ENCODE measurements at regions not wholly inside any gene's neighbourhood (a gene's known extent, or its start where the extent isn't known, plus 50 kb on each side); places are given as distances from the start of the nearest gene placed in this dataset.

DNA sequence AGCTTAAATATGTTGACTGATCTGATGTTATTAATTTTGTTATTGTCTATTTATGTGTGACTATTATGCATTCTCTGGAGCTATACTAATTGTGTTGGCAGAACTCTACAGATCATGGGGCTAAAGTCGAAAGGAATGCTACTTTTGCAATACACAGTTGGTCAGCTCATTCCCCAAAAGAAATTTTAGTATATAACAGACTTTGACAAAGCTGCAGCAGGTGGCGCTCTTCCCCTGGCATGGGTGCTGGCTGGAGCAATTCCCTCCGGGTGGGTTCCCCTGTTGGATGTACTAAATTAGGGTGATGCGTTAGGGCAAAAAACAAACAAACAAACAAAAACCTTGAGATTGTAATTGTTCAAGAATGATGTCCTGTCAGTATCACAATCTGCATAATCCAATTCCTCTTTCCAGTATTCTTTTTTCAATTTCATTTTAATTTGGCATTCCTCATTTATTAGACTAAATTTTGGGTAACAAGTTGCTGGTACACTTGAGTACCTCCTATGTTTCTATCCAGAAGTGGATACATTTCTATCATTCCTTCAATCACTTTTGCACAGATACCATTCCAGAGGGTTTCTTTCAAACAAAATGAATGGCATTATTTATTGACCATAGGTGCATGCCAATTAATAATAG is 322.8 kb upstream of the EDNRB start:
- Histone ChIP-seq H3K79me2 (ENCODE audit: control insufficient read depth, insufficient read depth, low read length, unreplicated experiment) (no peaks in the 10 kb centered on the region), H3K36me3 (ENCODE audit: insufficient read depth, low read length) (no peaks in the 10 kb centered on the region), H3K4me1 (ENCODE audit: control insufficient read depth, insufficient read depth, low read length, unreplicated experiment) (no peaks in the 10 kb centered on the region), H3K27ac (ENCODE audit: low read depth, low read length) (no peak overlapping the region), H3K27me3 (ENCODE audit: insufficient read depth, low read length) (peaks cover 15% of the 10 kb centered on the region; the same call in 1 of the 2 replicates), H2AFZ (ENCODE audit: low read length, unreplicated experiment) (no peak overlapping the region), H3K4me3 (ENCODE audit: low read depth, low read length) (no peak overlapping the region)

DNA sequence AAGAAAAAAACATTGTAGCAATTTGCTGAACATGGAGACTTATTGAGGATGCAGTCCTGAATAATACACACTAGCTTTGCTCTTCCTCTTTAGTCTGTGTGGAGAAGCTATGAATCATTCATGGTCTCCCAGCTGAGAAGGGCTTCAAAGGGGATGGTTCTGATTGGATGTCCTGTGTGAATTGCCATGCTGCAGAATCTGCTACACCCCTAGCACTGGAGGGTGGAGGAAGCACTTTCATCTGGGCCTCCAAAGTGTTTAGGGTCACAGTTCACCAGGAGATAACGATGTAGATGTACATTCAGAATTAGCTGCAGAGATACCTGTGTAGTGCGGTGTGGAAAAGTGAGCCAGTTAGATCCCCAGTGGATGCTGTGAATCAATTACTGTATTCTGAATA is 321.1 kb upstream of the EDNRB start:
- Histone ChIP-seq H2AFZ (ENCODE audit: low read length, unreplicated experiment) (no peak overlapping the region), H3K4me1 (ENCODE audit: control insufficient read depth, insufficient read depth, low read length, unreplicated experiment) (no peaks in the 10 kb centered on the region), H3K79me2 (ENCODE audit: control insufficient read depth, insufficient read depth, low read length, unreplicated experiment) (no peaks in the 10 kb centered on the region), H3K27ac (ENCODE audit: low read depth, low read length) (no peak overlapping the region), H3K36me3 (ENCODE audit: insufficient read depth, low read length) (no peaks in the 10 kb centered on the region), H3K27me3 (ENCODE audit: insufficient read depth, low read length) (peaks cover 11% of the 10 kb centered on the region; the same call in 1 of the 2 replicates), H3K4me3 (ENCODE audit: low read depth, low read length) (no peak overlapping the region)

DNA sequence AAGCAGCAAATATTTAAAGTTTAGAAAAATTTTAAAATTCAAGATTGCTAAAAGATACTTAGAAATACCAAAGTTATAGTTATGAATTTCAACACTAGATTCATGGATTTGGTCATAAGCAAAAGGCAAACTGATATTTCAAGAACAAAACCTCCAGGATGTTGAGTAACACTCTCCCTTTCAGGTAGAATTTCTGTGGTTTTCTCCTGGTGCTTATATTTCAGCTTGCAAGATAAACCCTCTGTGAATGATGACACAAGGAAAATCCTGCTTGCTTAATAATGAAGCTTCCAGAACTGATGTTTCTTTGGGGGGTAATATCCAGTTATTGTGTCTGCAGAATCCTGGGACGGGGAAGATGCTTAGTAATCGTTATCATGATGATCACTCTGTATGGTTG is 320.3 kb upstream of the EDNRB start:
- Histone ChIP-seq H3K4me1 (ENCODE audit: control insufficient read depth, insufficient read depth, low read length, unreplicated experiment) (no peaks in the 10 kb centered on the region), H3K27me3 (ENCODE audit: insufficient read depth, low read length) (peaks cover 9% of the 10 kb centered on the region; the same call in 1 of the 2 replicates), H3K4me3 (ENCODE audit: low read depth, low read length) (no peak overlapping the region), H3K27ac (ENCODE audit: low read depth, low read length) (no peak overlapping the region), H2AFZ (ENCODE audit: low read length, unreplicated experiment) (no peak overlapping the region), H3K79me2 (ENCODE audit: control insufficient read depth, insufficient read depth, low read length, unreplicated experiment) (no peaks in the 10 kb centered on the region), H3K36me3 (ENCODE audit: insufficient read depth, low read length) (no peaks in the 10 kb centered on the region)

DNA sequence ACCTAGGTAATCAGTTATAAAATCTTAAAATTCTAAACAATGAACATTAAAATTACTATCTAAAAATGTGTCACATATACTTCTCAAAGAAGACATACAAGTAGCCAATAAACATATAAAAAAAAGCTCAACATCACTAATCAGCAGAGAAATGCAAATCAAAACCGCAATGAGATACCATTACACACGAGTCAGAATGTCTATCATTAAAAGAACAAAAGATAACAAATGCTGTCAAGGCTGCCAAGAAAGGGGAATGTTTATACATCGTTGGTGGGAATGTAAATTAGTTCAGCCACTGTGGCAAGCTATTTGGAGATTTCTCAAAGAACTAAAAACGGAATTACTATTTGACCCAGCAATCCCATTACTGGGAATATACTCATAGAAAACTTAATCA is 310.3 kb upstream of the EDNRB start:
- H3K36me3 ChIP-seq (ENCODE audit: insufficient read depth, low read length), result no peaks in the 10 kb centered on the region
- H3K4me3 ChIP-seq (ENCODE audit: low read depth, low read length), result no peak overlapping the region
- peaks cover 4% of the 10 kb centered on the region for H3K4me1 ChIP-seq (ENCODE audit: control insufficient read depth, insufficient read depth, low read length, unreplicated experiment)
- H3K27me3 ChIP-seq (ENCODE audit: insufficient read depth, low read length), result peaks cover 33% of the 10 kb centered on the region
- H3K27ac ChIP-seq (ENCODE audit: low read depth, low read length), result no peak overlapping the region
- H3K79me2 ChIP-seq (ENCODE audit: control insufficient read depth, insufficient read depth, low read length, unreplicated experiment), result no peaks in the 10 kb centered on the region
- no peak overlapping the region for H2AFZ ChIP-seq (ENCODE audit: low read length, unreplicated experiment)

DNA sequence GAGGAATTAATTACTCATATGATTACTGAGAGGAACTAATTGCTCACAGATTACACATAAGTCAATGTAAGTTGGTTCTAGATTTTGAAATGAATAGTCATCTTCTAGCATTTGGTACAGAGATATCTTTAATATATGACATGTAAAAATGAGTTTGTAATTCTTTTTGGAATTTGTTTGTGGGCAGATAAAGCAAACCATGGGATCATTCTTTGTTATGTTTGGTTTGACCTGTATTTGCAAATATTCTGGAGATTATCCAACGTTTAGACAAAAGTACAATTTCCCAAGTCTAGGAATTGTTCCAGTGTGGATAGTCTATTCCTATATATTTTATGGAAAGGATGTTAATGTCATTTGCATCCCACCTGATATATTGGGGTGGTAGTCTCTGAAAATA is 309.6 kb upstream of the EDNRB start:
- Histone ChIP-seq H3K27me3 (ENCODE audit: insufficient read depth, low read length) (peaks cover 33% of the 10 kb centered on the region), H3K79me2 (ENCODE audit: control insufficient read depth, insufficient read depth, low read length, unreplicated experiment) (no peaks in the 10 kb centered on the region), H2AFZ (ENCODE audit: low read length, unreplicated experiment) (no peak overlapping the region), H3K4me3 (ENCODE audit: low read depth, low read length) (no peak overlapping the region), H3K36me3 (ENCODE audit: insufficient read depth, low read length) (no peaks in the 10 kb centered on the region), H3K27ac (ENCODE audit: low read depth, low read length) (no peak overlapping the region), H3K4me1 (ENCODE audit: control insufficient read depth, insufficient read depth, low read length, unreplicated experiment) (peaks cover 4% of the 10 kb centered on the region)

DNA sequence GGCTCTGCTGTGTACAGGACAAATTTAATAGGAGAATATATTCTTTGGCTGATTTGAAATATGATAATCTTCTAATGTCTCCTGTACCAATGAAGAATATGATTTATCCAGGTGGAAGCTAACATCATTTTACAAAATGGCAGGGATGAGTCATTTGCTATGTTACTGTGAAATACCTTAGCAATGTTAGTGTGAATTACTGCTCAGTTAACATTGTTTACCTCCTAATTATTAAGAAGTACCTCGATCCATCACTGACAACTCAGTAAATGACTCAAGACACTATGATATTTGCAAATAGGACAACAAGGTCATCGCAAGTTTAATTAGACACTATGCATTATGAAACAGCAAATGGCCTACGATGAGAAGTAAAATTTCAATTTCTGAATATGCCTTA is 309.1 kb upstream of the EDNRB start:
- H3K27me3 ChIP-seq (ENCODE audit: insufficient read depth, low read length), result peaks cover 28% of the 10 kb centered on the region
- peaks cover 4% of the 10 kb centered on the region for H3K4me1 ChIP-seq (ENCODE audit: control insufficient read depth, insufficient read depth, low read length, unreplicated experiment)
- H3K36me3 ChIP-seq (ENCODE audit: insufficient read depth, low read length), result no peaks in the 10 kb centered on the region
- H3K4me3 ChIP-seq (ENCODE audit: low read depth, low read length), result no peak overlapping the region
- H3K27ac ChIP-seq (ENCODE audit: low read depth, low read length), result no peak overlapping the region
- H3K79me2 ChIP-seq (ENCODE audit: control insufficient read depth, insufficient read depth, low read length, unreplicated experiment), result no peaks in the 10 kb centered on the region
- no peak overlapping the region for H2AFZ ChIP-seq (ENCODE audit: low read length, unreplicated experiment)

DNA sequence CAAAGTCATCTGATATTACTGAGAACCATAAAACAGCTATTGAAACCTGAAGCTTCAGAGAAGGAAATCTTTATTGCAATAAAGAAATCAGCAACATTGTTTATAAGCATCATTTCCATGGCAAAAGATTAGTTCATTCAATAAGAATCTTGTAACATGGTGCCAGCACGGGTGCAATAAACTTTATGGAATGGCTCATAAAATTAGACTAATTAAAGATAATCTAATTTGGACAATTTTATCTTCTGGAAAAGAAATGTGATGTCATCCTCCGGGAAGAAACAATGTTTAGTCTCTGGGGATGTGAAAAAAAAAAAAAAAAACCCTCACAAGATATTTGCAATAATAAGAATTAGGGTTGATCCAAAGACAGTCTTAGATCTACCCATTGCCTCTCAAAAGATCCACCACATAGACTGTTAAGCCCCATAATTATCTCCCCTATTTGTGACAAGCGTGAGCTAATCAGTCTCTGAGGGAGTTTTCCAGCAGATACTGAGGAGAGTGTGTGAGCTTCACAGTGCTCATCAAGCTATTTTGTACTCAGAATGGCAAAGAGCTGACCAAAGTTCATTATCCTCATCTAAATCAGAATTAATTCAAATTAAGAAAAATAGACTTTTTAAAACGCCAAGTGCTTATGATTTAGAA is 297.0 kb upstream of the EDNRB start:
- Histone ChIP-seq H3K27ac (ENCODE audit: low read depth, low read length) (no peak overlapping the region), H3K4me3 (ENCODE audit: low read depth, low read length) (no peak overlapping the region)

DNA sequence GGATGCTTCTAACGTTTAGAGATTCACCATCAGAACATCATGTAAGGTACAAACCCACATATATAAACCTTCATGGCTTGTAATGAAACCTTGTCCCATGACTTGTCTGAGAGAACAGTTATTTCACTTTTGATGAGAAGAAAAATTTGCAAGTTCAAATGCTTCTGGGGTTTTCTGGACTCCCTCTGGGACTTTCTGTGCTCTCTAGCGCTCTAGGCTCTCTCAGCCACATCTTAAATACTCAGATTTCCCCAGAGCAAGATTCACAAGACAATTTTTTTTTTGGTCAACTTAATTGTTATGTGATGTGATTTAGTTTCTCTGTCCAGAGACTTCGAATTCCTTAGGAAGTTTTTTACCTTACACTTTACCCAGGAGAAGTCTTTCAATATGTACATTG is 282.8 kb upstream of the EDNRB start:
- Histone ChIP-seq H3K27ac (ENCODE audit: low read depth, low read length) (no peak overlapping the region), H3K36me3 (ENCODE audit: insufficient read depth, low read length) (no peaks in the 10 kb centered on the region)

More for the DNA sequence above, 297.0 kb upstream of the EDNRB start:
- H2AFZ ChIP-seq (ENCODE audit: low read length, unreplicated experiment), result no peak overlapping the region
- peaks cover 51% of the 10 kb centered on the region for H3K27me3 ChIP-seq (ENCODE audit: insufficient read depth, low read length)
- no peaks in the 10 kb centered on the region for H3K79me2 ChIP-seq (ENCODE audit: control insufficient read depth, insufficient read depth, low read length, unreplicated experiment)
- H3K36me3 ChIP-seq (ENCODE audit: insufficient read depth, low read length), result no peaks in the 10 kb centered on the region
- no peaks in the 10 kb centered on the region for H3K4me1 ChIP-seq (ENCODE audit: control insufficient read depth, insufficient read depth, low read length, unreplicated experiment)

DNA sequence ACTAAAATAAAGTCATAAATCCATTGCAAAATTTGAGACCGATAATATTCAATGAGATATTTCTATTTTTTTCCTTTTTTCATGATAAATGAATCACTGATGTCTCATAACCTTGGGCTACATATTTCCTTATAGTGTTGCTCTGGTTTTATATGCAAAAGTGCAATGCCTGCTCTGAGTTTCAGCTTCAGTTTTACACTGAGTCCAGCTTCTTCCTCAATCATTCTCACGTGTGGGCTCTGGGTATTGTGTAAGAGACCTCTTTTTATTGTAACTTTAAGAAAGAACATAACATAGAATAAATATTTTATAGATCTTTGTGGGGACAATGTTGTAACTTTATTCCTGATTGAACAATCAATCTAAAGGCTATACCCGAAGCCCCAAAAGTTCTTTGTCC is 280.2 kb upstream of the EDNRB start:
- Histone ChIP-seq H3K27ac (ENCODE audit: low read depth, low read length) (no peak overlapping the region), H3K79me2 (ENCODE audit: control insufficient read depth, insufficient read depth, low read length, unreplicated experiment) (no peaks in the 10 kb centered on the region)

More for the DNA sequence above, 282.8 kb upstream of the EDNRB start:
- Histone ChIP-seq H3K4me3 (ENCODE audit: low read depth, low read length) (no peak overlapping the region), H3K4me1 (ENCODE audit: control insufficient read depth, insufficient read depth, low read length, unreplicated experiment) (no peaks in the 10 kb centered on the region), H3K27me3 (ENCODE audit: insufficient read depth, low read length) (no peaks in the 10 kb centered on the region), H3K79me2 (ENCODE audit: control insufficient read depth, insufficient read depth, low read length, unreplicated experiment) (no peaks in the 10 kb centered on the region), H2AFZ (ENCODE audit: low read length, unreplicated experiment) (no peak overlapping the region)

DNA sequence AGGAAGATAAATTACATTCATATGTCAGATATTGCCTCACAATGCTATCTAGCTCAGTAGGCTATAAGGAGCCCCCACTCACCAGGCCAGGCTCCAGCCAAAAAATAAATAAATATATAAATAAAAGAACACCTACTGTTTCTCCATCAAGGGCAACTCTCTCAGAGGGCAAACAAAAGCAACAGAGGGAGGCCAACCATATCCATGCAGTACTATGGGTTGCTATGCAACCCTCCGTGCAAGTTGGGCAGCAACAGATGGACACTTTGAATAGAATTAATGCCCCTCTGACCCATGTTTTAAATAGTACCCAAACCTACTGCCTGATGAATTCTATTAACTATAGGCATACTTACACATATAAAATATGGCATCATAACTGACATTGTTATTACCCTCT is 279.8 kb upstream of the EDNRB start:
- H3K27me3 ChIP-seq (ENCODE audit: insufficient read depth, low read length), result no peaks in the 10 kb centered on the region
- H3K36me3 ChIP-seq (ENCODE audit: insufficient read depth, low read length), result no peaks in the 10 kb centered on the region
- H2AFZ ChIP-seq (ENCODE audit: low read length, unreplicated experiment), result no peak overlapping the region
- no peak overlapping the region for H3K27ac ChIP-seq (ENCODE audit: low read depth, low read length)
- H3K4me3 ChIP-seq (ENCODE audit: low read depth, low read length), result no peak overlapping the region
- H3K79me2 ChIP-seq (ENCODE audit: control insufficient read depth, insufficient read depth, low read length, unreplicated experiment), result no peaks in the 10 kb centered on the region
- peaks cover 4% of the 10 kb centered on the region for H3K4me1 ChIP-seq (ENCODE audit: control insufficient read depth, insufficient read depth, low read length, unreplicated experiment)

More for the DNA sequence above, 280.2 kb upstream of the EDNRB start:
- H3K4me1 ChIP-seq (ENCODE audit: control insufficient read depth, insufficient read depth, low read length, unreplicated experiment), result peaks cover 4% of the 10 kb centered on the region
- H3K27me3 ChIP-seq (ENCODE audit: insufficient read depth, low read length), result no peaks in the 10 kb centered on the region
- no peaks in the 10 kb centered on the region for H3K36me3 ChIP-seq (ENCODE audit: insufficient read depth, low read length)
- no peak overlapping the region for H2AFZ ChIP-seq (ENCODE audit: low read length, unreplicated experiment)
- no peak overlapping the region for H3K4me3 ChIP-seq (ENCODE audit: low read depth, low read length)

DNA sequence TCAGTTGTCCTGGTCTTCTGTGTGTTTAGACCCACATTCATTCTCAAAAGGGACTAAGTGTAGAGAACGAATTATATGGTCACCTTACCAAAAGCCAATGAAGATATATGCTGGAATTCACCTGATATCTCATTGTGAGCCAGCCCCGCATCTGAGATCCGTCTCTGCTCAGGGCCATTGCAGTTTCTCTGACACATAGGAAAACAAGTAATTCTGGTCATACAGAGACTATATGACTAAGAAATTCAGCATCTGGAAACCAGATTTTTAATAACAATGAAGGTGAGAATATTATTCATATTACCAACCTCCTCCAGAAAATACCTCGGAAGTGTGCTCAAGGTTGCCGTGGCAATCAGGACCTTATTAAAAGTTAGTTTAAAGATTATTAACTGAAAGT is 278.6 kb upstream of the EDNRB start:
- H3K4me3 ChIP-seq (ENCODE audit: low read depth, low read length), result no peak overlapping the region
- no peak overlapping the region for H3K27ac ChIP-seq (ENCODE audit: low read depth, low read length)
- no peaks in the 10 kb centered on the region for H3K79me2 ChIP-seq (ENCODE audit: control insufficient read depth, insufficient read depth, low read length, unreplicated experiment)
- H3K27me3 ChIP-seq (ENCODE audit: insufficient read depth, low read length), result no peaks in the 10 kb centered on the region
- peaks cover 14% of the 10 kb centered on the region for H3K4me1 ChIP-seq (ENCODE audit: control insufficient read depth, insufficient read depth, low read length, unreplicated experiment)
- no peaks in the 10 kb centered on the region for H3K36me3 ChIP-seq (ENCODE audit: insufficient read depth, low read length)
- no peak overlapping the region for H2AFZ ChIP-seq (ENCODE audit: low read length, unreplicated experiment)
